Suppressor macrophage treated with lipopolysaccharide for 4 hours (primary cell): ENCODE measurements at regions not wholly inside any gene's neighbourhood (a gene's known extent, or its start where the extent isn't known, plus 50 kb on each side); places are given as distances from the start of the nearest gene placed in this dataset.
"Not testable (repeated sequence)": the region's sequence is repeated elsewhere in the genome, so short reads cannot be mapped to it uniquely, and the experiment has no call there.

ENCODE experiments used
- DNase-seq: peaks from one replicate; pipeline ENCODE4 v3.0.0-alpha.2; 2020

DNA sequence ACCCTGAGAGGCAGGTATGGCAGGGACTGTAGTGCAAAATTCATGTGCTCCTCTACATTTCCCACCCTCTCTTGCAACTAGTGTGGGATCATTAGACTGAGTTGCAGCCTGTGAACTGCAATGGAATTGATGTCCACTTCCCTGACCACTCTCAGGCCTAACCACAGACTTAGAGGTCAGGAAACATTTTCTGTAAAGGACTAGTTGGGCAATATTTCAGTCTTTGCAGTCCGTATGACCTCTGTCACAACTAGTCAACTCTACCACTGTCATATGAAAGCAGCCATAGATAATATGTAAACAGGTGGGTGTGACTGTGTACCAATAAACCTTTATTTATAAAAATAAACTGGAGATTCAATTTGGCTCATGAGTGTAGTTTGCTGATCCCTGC, 134.4 kb upstream of the TOP1 start:
- peak; percentile 44 for DNase-seq

DNA sequence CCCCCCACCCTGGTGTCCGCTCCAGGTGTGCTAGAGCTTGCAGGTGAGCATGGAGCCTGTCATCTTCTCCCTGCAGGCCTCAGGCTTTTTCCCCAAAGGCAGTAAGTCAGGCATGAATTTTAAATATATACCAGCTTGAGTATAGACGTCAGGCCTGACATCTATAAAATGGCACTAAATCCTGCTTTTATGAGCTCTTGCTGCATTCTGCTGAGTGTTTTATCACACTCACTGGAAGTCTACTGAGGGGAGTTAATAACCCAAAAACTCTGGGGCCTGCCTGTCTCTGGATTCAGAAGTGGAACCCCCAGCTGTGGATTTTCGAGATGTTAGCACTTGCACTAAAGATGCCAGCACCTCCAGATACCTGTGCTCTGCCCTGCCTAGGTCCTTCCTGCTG, 133.4 kb upstream of the TOP1 start:
- DNase-seq, result no peak

DNA sequence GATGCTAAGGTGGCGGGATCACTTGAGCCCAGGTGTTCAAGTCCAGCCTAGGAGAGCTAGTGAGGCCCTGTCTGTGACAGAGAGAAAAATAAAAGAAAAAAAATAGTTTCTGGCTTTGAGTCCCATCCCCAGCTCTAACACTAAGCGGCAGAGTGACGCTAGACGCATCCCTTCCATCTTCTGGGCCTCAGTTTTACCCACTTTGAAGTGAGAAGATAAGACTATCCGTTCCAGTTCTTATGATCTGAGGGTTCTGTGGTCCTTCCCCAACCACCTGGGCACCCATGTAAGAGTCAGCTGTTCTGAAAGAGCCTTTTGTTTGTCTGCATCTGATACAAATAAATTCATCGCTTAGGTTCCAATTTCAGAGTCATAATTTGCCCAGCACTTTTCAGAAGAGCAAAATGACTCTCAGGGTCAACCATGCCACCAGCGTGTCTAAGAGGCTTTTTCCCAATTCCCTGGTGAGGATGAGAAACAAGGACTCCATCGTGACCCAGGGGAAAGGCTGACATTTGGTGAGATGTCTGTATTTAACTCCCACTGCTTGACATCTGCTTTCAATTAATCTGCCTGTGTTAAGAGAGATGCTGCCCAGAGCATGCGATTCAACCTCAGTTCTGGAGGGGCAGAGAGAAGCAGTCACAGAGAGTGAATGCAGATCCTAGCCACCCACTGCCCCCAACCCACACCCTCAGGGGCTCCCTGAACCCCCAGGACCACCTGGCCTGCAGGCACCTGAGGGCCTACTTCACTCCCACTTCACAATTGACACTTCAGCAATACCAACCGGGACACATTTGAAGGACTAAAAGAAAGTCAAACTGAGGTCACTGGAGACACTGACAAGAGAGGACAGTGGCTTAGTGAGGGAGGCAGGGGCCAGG, 131.6 kb upstream of the TOP1 start:
- no peak for DNase-seq

DNA sequence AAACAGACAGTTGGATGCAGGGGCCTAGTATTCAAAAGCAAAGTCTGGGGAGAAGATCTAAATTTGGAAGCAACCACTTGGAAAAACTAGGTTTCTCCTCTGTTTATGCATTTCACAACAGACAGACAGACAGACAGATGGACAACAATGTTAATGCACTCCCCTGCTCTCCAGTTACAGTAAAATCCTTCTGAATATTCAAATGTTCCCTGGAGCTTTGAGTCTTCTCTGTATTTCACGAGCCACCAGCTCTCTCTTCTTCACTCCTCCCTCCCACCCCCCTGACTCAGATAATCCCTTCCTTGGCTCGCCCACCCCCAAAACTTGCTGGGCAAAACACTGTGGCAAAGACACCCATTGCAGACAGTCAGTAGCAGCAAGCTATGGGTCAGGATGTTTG, 129.3 kb upstream of the TOP1 start:
- no peak for DNase-seq

DNA sequence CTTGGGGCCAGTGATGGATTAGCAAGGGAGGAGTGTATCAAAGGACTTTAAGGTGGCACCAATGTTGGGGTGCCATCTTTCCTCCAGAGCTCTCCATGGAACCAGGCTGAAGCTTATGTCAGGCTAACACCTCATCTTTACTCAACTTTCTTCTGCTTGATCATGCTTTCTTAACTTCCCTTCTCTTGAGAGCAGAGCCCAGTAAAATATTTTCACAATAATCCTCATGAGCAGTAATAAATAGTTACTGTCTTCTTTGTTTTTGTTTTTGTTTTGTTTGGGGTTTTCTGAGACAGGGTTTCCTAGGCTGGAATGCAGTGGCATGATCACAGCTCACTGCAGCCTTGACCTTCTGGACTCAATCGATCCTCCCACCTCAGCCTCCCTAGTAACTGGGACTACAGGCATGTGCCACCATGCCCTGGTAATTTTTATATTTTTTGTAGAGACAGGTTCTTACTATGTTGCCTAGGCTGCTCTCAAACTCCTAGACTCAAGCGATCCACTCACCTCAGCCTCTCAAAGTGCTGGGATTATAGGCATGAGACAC, 127.9 kb upstream of the TOP1 start:
- DNase-seq, result peak; percentile 30

DNA sequence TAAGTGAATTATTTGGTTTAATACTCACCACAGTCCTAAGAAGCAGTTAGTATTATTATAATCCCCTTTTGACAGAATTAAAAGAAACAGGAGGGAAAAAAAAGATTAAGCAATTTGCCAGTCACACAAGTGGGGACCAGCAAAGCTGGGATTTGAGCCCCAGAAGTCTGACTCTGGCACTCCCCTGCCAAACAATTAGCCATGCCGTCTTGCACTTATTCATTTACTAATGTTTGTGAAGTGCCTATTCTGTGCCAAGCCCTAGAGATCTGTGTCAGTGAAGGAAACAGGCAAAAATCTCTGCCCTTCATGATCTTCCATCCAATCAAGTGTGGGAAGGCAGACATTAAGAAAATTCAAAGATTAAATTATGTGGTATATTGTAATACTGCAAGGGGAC, 126.0 kb upstream of the TOP1 start:
- DNase-seq, result no peak

DNA sequence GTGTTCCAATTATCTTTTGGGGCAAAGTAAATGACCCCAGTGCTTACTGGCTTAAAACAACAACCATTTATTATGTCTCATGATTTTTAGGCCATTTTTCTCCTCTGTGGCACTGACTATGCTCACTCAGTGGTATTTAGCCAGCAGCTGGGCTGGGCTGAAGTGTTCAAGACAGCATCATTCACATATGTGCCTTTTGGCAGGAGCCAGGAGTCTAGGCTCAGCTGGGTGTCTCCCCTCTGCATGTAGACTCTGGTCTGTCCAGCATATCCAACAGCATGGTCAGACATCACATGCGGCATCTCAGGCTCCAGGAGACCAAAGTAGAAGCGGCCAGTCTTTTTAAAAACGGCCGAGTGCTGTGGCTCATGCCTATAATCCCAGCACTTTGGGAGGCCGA, 120.3 kb upstream of the TOP1 start:
- DNase-seq, result no peak

DNA sequence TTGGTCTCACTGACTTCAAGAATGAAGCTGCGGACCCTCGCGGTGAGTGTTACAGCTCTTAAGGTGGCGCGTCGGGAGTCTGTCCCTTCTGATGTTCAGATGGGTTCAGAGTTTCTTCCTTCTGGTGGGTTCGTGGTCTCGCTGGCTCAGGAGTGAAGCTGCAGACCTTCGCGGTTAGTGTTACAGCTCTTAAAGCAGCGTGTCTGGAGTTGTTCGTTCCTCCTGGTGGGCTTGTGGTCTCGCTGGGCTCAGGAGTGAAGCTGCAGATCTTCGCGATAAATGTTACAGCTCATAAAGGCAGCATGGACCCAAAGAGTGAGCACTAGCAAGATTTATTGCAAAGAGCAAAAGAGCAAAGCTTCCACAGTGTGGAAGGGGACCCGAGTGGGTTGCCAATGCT, 119.1 kb upstream of the TOP1 start:
- not testable (repeated sequence) for DNase-seq

DNA sequence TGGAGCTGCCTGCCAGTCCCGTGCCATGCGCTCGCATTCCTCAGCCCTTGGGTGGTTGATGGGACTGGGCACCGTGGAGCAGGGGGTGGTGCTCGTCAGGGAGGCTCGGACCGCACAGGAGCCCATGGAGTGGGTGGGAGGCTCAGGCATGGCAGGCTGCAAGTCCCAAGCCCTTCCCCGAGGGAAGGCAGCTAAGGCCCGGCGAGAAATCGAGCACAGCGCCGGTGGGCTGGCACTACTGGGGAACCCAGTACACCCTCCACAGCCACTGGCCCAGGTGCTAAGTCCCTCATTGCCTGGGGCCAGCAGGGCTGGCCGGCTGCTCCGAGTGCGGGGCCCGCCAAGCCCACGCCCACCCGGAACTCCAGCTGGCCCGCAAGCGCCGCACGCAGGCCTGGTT, 118.2 kb upstream of the TOP1 start:
- DNase-seq, result not testable (repeated sequence)

DNA sequence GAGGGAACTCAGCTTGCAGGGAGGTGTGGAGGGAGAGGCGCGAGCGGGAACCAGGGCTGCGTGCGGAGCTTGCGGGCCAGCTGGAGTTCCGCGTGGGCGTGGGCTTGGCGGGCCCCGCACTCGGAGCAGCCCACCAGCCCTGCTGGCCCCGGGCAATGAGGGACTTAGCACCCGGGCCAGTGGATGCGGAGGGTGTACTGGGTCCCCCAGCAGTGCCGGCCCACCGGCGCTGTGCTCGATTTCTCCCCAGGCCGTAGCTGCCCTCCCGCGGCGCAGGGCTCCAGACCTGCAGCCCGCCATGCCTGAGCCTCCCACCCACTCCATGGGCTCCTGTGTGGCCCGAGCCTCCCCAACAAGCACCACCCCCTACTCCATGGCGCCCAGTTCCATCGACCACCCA, 117.5 kb upstream of the TOP1 start:
- not testable (repeated sequence) for DNase-seq

DNA sequence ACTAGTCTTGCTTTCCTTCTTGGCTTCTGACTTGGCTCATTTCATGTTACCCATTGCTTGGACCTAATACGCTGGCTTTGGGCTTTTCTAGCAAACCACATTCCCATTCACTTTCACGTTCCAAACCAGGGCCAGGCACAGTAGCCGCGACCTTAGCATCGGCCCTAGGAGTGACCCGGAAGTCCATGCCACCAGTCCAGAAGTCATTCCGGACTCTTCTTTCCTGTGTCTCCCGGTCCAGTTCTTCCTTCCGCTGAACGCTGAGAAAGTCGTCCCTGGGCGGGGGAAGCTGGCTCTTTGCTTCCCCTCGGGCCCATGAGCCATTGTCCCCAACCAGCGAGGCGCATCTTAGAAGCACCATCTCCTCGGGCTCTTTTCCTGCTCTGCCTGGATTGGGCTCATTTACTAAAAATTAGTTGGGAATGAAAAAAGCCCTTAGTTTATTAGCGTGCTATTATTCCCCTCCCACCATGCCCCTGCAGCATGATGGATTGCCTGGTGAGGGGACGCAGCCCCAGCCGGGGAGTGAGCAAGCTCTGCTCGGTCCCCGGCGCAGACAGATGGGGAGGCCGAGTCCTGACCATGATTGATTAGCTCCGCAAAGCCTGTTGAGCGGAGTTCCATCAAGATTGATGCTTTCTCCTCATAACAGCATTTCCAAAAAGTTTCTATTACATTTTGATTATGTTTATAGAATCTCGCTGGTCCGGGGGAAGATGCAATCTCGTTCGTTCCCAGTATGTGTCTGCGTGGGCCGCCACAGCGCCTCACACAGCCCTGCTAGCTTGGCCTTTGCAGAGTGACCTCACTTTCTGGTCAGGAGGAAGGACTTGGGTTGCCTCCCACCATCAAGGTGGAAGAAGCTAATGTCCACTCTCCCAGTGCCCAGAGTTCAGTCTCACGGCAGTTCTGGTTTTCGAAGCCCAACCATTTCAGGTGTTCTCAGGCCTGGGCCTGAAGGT, 115.1 kb upstream of the TOP1 start:
- no peak for DNase-seq

DNA sequence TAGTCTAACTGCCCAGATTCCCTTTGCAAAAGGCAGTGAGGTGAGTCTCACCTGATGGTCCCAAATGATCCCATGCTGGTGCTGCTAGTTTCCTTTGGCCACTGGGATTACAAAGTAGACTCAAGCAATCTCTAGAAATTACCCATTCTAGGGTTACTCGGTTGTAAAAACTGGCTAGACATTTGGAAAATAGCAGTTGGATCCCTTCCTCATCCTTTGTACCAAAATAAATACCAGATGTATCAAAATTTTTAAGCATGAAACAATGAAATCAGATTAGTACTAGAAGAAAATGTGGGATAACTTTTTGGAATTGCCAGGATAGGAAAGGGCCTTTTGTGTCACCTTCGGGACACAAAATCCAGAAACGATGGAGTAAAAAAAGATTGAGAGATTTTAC, 112.9 kb upstream of the TOP1 start:
- no peak for DNase-seq

DNA sequence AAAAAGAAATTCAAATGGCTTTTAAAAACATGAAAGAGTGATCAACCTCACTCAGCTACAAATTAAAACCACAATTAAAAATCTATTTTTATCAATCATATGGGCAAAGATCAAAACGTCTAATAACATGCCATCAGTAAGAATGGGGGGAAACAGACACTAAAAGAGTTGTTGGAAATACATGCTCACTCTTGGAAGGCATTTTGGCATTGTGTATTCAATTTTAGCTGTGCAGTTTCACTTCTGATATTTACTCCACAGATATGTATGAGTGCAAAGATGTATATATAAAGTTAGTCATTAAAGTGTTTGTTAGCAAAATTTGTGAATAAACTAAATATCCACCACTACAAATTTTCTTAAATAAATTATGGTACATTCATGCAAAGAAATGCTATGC, 112.3 kb upstream of the TOP1 start:
- no peak for DNase-seq

DNA sequence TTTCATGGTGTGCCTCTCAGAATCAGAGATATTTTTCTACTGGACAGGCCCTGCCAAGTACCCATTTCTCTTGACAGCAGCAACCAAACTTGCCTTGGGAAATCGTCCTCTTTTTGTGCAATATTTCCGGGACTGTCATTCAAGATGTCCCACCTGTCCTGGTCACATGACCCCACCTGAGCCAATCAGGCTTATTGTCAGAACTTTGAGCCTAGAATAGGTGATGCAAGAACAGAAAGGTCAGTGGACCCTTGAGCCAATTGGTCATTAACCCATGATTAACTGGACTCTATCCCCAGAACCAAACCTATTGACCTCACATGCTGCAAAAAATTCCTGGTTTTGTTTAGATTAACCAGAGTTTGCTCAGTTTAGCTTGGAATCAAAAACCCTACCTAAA, 108.3 kb upstream of the TOP1 start:
- no peak for DNase-seq

DNA sequence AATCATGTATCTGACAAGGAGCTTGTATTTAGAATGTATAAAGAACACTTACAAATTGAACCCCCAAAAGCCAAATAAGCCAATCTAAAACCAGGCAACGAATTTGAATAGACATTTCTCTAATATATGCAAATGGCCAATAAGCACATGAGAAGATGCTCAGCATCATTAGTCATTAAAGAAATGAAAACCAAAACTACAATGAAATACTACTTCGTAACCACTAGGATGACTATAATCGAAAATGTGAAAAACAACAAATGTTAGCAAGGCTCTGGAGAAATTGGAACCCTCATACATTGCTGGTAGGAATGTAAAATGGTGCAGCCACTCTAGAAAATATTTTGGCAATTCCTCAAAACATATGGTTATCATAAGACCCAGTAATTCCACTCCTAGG, 105.8 kb upstream of the TOP1 start:
- DNase-seq, result peak; percentile 12

DNA sequence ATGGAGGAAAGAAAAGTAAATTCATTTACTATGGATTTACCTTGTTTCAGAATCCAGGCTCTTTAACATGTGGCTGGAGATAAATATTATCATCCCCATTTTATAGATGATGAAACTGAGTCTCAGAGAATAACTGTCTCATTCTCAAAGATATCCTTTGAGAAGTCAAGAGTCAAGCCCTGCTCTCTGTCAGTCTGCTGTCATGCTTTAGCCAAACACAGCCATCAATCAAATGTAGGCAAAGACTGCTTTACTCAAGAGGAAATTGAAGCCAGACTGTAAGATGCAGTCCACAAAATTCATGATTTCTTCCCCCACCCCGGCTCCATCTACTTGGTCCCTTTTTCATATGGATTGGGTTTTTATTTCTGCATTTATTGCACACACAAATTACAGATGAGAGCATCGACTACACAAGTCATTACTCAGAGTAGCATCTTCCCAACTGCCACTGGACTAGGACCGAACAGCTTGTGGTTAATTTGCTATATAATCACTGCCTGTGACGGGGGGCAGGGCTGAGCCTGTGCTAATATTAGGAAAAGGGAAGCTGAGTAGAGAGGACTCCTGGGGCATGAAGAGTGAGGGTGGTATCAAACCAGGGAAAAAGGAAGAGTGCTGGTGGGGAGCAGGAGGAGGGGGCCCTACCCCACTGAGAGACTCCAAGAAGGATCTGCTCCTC, 102.7 kb upstream of the TOP1 start:
- peak; percentile 19 for DNase-seq

DNA sequence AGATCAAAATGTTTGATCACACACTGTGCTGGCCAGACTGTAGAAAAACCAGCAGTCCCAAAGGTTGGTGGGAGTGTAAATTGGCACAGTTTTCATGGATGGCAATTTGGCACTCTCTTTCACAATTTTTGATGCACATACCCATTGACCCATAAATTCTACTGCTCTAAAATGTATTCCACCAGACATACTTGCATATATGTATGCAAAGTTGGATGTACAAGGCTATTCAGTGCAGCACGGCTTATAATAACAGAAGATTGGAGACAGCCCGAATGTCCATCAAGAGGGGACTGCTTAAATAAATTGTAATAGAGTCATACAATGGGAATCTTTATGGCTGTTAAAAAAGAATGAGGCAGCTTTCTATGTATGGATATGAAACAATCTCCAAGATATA, 101.7 kb upstream of the TOP1 start:
- no peak for DNase-seq

DNA sequence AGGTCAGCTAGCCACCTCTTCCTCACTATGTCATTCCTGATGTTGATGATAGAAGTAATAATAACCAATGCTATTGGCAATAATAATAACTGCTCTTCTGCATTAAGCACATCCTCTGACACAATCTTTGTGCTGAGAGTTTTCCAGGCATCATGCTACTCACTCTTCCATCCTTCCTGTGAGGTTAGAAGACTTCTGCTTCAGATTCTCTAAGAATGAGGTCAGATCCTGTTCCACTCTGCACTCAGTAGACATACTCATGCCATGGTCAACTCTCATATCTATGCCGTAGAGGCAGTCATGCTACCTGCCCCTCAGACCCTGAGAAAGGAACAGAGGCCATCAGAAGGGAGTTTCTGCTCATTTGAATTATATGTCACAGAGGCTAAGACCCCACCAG, 98.1 kb upstream of the TOP1 start:
- DNase-seq, result no peak

DNA sequence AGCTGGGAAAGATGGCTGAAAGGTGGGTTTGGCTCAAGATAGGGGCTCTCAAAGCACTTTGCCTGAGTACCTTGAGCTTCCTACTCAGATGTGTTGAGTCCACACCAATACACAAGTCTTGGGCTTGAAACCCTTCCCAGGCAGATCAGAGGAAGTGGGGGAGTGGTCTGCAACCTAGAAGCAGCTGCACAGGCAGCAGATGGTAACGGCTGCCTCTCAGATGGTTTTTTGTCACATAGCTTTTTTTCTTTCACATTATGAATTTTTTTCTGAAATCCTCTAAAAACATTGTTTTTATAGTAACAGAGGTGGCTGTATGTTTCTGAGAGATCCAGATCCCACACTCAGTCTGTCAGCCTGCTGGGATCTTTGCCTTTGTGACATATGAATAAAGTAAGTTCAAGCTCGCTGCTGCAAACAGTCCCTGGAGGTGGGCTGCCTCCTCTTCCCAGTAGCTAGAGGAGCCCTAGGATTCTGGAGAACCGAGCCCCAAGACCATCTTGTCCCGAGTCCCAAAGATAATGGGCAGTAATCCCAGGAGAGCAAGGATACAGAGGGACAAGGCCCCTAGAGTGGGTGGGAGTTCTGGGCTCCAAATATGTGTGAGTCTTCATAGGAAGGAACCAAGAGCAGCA, 97.1 kb upstream of the TOP1 start:
- DNase-seq, result no peak

DNA sequence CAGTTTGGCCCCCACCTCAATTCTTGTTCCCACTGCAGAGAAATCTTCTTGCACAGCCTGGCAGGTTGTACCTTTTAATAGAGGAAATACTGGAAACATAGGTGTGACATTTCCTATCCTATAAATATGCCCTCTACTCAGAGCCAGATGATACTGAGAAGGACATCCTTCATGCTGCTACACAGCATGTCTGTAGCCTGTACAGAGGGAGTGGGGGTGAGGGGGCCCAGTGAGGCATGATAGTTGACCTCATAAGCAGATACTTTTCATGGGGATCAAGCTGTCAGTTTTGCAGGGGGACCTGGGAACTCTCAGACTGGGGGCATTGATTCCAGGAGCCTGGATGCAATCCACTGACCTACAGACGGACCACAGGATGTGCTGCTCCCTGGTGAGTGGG, 96.2 kb upstream of the TOP1 start:
- no peak for DNase-seq

DNA sequence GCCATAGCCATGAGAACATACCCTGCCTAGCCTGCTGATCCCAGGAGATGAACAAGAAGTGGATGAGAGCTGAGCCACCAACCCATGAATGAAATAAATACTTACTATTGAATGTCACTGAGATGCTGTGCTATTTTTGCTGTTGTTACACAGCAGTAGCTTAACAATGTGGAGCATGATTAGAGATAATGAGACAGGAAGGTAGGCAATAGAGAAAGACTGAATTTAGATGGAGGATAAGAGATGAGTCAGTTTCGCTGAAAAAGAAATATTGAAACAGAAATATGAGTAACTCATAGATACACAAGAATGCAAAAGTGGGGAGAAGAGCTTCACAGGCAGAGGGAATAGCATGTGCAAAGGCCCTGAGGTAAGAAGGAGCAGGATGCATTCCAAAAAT, 94.9 kb upstream of the TOP1 start:
- no peak for DNase-seq

DNA sequence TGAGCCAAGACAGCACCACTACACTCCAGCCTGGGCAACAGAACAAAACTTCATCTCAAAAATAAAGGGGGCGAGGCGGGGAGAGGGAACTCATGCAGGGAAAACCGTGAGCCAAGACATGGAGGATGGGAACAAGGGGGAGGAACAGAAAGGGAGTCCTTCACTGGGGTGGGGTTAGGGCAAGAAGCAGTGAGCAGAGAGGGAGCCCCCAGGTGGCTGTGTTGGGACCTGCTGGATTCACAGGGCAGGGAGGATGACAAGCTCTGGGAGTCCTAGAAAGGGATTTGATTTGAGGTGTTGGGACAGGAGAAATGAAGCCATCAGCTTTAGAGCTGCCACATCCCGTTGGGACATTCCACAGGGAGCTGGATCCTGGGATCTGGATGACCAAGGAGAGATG, 90.6 kb upstream of the TOP1 start:
- no peak for DNase-seq

DNA sequence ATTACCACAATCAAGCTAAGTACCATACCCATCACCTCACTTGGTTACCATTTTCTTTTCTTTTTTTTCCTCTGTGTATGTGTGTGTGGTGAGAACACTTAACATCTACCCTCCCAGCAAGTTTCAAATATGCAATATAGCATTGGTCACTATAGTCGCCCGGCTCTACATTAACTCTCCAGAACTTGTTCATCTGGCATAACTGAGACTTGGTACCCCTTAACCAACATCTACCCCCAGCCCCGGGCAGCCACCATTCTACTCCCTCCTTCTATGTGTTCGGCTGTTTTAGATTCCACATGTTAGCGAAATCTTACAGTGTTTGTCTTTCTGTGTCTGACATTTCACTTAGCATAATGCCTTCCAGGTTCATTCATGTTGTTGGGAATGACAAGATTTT, 89.0 kb upstream of the TOP1 start:
- DNase-seq, result no peak
